ENCODE measurements at regions not wholly inside any gene's neighbourhood (a gene's known extent, or its start where the extent isn't known, plus 50 kb on each side); places are given as distances from the start of the nearest gene placed in this dataset.

GRCh38 chr1:234745844-234746797 is 136.1 kb upstream of the IRF2BP2 start:
- no peak for DNase-seq

GRCh38 chr1:234745276-234745675 is 135.3 kb upstream of the IRF2BP2 start:
- DNase-seq, result no peak

DNA sequence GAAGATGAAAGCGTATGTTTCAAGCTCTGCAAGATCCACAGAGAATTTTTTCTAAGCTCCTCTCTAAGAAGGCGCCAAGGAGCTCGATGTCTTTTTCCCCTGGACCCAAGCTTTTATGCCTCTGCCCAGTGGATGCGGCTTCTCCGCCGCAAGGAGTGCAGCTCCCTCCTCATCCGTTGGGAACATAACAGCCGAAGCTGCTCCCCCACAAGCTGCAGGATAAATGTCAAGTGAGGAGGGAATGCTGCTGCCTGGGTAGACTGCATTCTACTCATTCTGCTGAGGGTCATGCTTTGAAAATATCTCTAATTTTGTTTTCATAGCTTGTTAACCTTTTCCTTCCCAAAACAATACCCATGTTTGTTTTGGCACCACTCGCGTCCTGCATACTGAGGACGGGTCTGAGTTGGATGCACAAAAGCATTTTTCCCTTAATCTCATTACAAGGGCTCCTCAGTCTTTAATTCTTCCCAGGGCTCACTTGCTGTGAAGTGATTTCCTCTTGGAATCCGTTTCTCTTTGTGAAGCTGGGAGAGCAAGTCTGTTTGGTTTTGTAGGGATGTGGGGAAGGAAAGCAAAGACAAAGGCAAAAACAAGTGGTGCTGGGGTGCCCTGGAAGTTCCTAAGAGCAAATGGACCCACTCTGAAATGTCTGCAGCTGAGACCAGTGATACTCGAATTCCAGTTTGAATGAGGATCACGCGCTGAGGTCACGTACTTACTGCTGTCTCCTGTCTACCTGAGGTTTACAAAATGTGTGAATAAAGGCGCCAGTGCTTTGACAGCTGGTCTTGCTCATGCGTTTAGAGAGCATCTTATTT is 134.0 kb upstream of the IRF2BP2 start:
- no peak for DNase-seq

GRCh38 chr1:234742622-234743021 is 132.6 kb upstream of the IRF2BP2 start:
- no peak for DNase-seq

DNA sequence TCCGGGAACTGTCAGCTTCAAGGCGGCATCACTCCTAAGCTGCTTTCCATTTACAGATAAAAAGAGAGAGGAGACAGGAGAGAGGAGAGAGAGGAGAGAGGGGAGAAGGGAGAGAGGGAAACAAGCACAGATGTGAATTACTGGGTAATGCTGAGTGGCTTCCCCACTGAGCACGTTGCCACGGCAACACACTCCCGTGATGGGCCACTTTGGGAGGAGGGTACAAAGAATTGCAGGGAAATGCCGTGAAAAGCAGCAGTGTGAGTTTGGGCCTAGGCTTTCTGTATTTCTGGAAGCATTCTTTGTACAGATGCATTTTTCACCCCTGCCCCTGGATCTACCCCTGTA is 128.0 kb upstream of the IRF2BP2 start:
- no peak for DNase-seq

- DNase-seq, result no peak
These were observed 125.9 kb upstream of the IRF2BP2 start for GRCh38 chr1:234735916-234736315.

GRCh38 chr1:234735476-234735875 is 125.5 kb upstream of the IRF2BP2 start:
- no peak for DNase-seq

DNA sequence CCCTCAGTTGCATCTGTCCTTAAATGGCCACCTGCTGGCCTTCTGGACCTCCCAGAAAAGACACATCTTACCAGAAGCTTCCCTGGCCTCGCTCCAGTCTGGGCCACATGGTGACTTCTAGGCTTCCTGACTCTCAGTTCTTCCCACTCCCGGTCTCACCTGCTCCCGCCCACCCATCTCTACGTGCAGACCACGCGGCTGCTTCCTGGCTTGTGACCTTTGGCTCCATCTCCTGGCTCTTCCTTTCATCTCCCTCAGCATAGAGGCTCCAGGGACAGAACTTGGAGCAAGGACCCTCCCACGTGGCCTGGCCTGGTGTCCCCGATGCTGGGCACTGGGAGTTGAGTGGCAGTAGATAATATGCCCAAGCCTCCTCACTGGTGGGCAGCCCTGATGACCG is 124.9 kb upstream of the IRF2BP2 start:
- DNase-seq, result no peak

- no peak for DNase-seq
These were observed 124.4 kb upstream of the IRF2BP2 start for GRCh38 chr1:234734412-234734835.

- DNase-seq, result no peak
These were observed 123.4 kb upstream of the IRF2BP2 start for GRCh38 chr1:234733427-234733826.

GRCh38 chr1:234732671-234733390 is 122.9 kb upstream of the IRF2BP2 start:
- no peak for DNase-seq

DNA sequence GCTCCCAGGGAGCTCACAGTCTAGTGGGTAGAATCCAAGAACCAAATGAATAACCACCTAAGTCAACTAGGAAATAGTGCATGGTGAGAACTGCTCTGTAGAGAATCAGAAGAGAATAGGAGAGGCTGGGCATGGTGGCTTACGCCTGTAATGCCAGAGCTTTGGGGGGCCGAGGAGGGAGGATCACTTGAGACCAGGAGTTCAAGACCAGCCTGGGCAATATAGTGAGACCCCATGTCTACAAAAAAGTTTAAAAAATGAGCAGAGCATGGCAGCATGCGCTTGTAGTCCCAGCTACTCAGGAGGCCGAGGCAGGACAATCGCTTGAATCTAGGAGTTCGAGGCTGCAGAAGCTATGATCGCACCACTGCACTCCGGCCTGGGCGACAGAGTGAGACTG is 122.3 kb upstream of the IRF2BP2 start:
- no peak for DNase-seq

DNA sequence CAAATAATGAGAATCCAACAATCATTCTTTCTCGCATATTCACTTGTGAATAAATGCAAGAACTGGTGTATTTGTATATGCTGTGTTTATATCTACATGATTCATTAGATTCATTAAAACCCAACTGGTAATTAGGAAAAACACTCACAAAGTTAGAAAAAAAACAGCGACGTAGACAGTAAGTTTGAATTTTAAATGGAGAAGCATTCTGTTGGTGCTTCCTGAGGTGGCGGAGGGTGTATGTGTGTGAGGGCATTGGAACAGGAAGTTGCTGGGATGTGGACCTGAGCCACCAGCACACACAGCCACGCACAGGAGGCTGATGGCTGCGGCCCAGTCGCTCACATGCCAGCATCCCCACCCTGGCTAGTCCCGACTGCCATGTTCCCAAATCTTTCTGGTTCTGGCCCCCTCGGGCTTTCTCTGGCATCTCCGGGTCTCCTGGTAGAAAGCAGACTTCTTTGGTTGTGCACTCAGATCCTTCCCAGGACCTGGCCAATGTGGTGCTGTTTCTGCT is 121.6 kb upstream of the IRF2BP2 start:
- DNase-seq, result no peak

GRCh38 chr1:234730770-234731568 is 121.0 kb upstream of the IRF2BP2 start:
- DNase-seq, result peak; percentile 32

DNA sequence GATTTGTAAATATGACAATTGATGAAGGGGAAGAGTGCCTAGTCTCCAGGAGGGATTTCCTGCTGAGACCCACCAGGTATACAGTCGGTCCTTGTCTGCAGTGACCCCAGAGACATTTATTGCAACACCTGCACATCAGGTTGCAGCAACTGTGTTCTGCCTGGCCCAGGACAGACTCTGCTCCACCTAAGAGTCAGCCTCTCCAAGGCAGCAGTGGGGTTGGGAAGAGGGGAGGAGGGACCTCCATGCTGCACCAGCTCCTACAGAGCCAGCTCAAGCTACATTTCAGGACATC is 120.4 kb upstream of the IRF2BP2 start:
- no peak for DNase-seq

DNA sequence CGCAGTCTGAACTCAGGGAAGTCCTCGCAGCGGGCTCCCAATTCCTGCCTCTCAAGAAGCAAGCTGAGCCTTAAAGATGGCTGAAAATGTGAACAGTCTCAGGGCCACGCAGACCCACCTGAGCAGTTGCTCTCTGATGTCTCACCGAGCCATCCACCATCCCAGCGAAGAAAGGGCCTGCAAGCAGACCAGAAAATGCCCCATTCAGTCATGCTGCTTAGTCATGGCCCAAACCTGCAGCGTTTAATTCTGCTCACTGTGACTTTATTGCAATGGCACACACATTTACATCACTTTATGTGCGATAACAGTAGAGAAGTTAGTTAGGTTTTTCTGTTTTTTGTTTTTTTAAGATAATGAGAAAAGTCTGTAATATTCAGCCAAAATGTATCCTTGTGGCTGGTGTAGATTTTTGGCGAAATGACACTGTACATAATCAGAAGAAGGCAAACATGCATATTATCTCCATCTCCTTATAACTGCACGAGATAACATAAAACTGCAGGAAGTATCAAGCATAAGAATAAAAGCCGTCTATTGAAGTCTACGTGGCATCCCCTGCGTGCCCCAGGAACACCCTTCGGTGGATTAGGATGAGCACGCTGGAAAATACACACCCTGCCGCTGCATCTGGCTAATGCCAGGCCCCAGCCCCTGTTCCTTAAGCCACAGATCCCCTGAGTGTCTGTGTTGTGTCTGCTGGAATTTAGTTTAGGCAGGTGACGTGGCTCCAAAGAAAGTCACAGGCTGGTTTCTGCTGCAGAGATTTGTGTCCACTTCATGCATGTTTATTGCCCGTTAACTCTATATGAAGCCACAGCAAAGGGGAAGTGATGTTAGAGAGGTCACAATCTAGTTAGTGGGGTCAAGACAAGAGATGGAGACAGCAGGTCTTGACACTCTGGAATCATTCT is 119.8 kb upstream of the IRF2BP2 start:
- DNase-seq, result no peak

- no peak for DNase-seq
These were observed 118.8 kb upstream of the IRF2BP2 start for GRCh38 chr1:234728740-234729139.

DNA sequence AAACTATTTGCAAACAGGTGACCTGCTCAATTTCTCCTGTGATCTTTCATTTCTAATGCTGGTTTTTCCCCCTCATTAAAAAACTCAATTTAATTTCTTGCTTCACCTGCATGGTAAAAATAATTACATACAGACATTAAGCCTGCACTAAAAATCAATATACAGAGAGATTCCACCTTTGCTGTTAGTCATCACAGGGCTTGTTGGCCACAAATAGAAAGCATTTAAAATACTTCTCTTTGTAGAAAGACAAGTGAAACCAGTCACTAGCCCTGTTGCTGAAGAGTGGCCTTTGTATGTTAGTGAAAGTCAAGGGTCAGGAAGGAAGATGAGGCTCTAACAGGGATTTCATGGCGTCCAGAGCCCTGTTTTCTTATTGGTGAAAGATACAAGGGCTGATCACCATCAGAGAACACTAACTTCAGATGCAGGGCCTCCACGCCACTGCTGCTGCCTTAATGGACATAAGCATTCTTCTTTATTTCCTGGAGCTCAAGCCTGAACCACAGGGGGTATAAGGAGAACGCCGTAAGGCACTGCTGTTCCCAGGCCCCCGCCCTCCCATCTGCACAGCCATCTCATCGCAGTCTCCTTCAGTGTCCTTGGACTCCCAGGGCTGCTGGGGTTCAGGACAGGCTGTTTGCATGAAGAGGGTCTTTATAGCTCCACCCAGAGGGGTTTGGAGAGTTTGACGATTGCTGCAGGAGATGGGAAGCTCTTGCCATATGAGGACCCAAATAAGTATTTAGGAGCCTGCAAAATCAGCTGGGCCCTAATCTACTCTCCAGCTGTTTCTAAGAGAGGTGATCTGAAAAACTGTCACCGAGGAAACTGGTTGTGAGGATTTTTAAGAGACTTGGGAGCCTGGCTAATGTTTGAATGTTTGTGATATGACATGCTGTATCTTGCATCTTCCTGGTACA is 117.3 kb upstream of the IRF2BP2 start:
- no peak for DNase-seq

GRCh38 chr1:234726359-234726943 is 116.5 kb upstream of the IRF2BP2 start:
- DNase-seq, result no peak
